ENCODE measurements at regions not wholly inside any gene's neighbourhood (a gene's known extent, or its start where the extent isn't known, plus 50 kb on each side); places are given as distances from the start of the nearest gene placed in this dataset.

GRCh38 chr5:51838459-51838858 lies 455.2 kb downstream of the ISL1 start:
- TF ChIP-seq CTCF (IDR thresholded peaks at IDR 0.05; ENCODE audit: poor library complexity, severe bottlenecking) (no peak), EZH2 (IDR thresholded peaks at IDR 0.05; ENCODE audit: borderline replicate concordance, insufficient read depth, low read length, poor library complexity, severe bottlenecking) (no peak), REST (IDR thresholded peaks at IDR 0.05; ENCODE audit: borderline replicate concordance) (no peak), RAD21 (conservative IDR thresholded peaks at IDR 0.05) (no peak), MXI1 (conservative IDR thresholded peaks at IDR 0.05; ENCODE audit: poor library complexity, severe bottlenecking) (no peak), TAF1 (IDR thresholded peaks at IDR 0.05; ENCODE audit: low read depth) (no peak), EP300 (conservative IDR thresholded peaks at IDR 0.05; ENCODE audit: poor library complexity, severe bottlenecking) (no peak), POLR2AphosphoS5 (IDR thresholded peaks at IDR 0.05) (peak; percentile 8)
